A549 (cell line): ENCODE measurements at regions not wholly inside any gene's neighbourhood (a gene's known extent, or its start where the extent isn't known, plus 50 kb on each side); places are given as distances from the start of the nearest gene placed in this dataset.
A peak's percentile ranks its signal among the peaks of the same experiment; 100 is the strongest.

ENCODE experiments used
- ATAC-seq, 2 experiments: fragments of 200-7000 bp in 1 of 2; fragments of >200 bp in 1 of 2; cut with Nextera tagmentation in 1 of 2; cut with Tn5 transposase in 1 of 2; 3 replicates each; pipeline versions ENCODE4 v1.8.0 to v1.9.1; 2018 to 2020; ENCODE audit warnings: mild to moderate bottlenecking in 1 of 2, moderate library complexity in 1 of 2
- CTCF ChIA-PET: fragments of 300-600 bp; sonication (Branson Sonifier 250); formaldehyde crosslinking; extraction: SDS; loops from one replicate; lab custom pipeline; 2021; ENCODE audit warnings: antibody characterized with exemption, inconsistent platforms; lab: Yijun Ruan, JAX
- POLR2A ChIA-PET: fragments of 350-600 bp; formaldehyde crosslinking; extraction: SDS; loops from one replicate; lab custom pipeline; 2021; ENCODE audit warnings: antibody characterized with exemption, inconsistent platforms; lab: Yijun Ruan, JAX
- DNase-seq, 2 experiments: peaks; one replicate each; pipeline versions ENCODE4 v3.0.0 to v3.0.0-alpha.2; 2011 to 2016; ENCODE audit warnings: low read depth in 1 of 2, low spot score in 1 of 2
- FAIRE-seq: peaks from 2 replicates; lab custom pipeline; 2011; peaks lifted over from hg19 to GRCh38; lab: Jason Lieb, UNC
- H3K27ac ChIP-seq, 2 experiments: fragments of >200 bp; sonication (Bioruptor Twin); formaldehyde crosslinking; 3 replicates each; pipeline ENCODE4 v1.5.1; 2016 to 2017
- H3K4me1 ChIP-seq: fragments of >200 bp; sonication (Bioruptor Twin); formaldehyde crosslinking; 3 replicates; pipeline ENCODE4 v1.6.1; 2016
- H3K4me2 ChIP-seq: fragments of >200 bp; sonication (Bioruptor Twin); formaldehyde crosslinking; 3 replicates; pipeline ENCODE4 v1.6.1; 2016
- H3K4me3 ChIP-seq: fragments of >200 bp; sonication (Bioruptor Twin); formaldehyde crosslinking; 3 replicates; pipeline ENCODE4 v1.5.1; 2016
- H3K9me3 ChIP-seq: fragments of >200 bp; sonication (Bioruptor Twin); formaldehyde crosslinking; 3 replicates; pipeline ENCODE4 v1.6.1; 2016
- ATOH8 ChIP-seq: fragments of 250-450 bp; sonication (Bioruptor Pico); IDR thresholded peaks from 2 replicates; pipeline ENCODE4 v1.5.0; 2020; ENCODE audit warnings: low read depth, mild to moderate bottlenecking, moderate library complexity
- BCL3 ChIP-seq: fragments of >200 bp; sonication (Bioruptor Twin); formaldehyde crosslinking; IDR thresholded peaks from 3 replicates; pipeline ENCODE4 v1.6.1; 2016
- CBX2 ChIP-seq: fragments of 200-600 bp; sonication (generic); IDR thresholded peaks from 2 replicates; pipeline ENCODE4 v1.6.1; 2016; ENCODE audit warnings: low read depth, mild to moderate bottlenecking, borderline replicate concordance
- CBX8 ChIP-seq: fragments of 200-600 bp; sonication (generic); IDR thresholded peaks from 2 replicates; pipeline ENCODE4 v1.6.1; 2016
- CEBPB ChIP-seq, 2 experiments: fragments of >200 bp in 1 of 2; sonication (Bioruptor Twin) in 1 of 2; formaldehyde crosslinking in 1 of 2; IDR thresholded peaks; 2 replicates each; pipeline ENCODE4 v1.6.1; 2012 to 2016
- CHD2 ChIP-seq: fragments of 150-350 bp; IDR thresholded peaks from 2 replicates; pipeline ENCODE4 v1.6.1; 2014; ENCODE audit warnings: low read length; ENCODE audit not compliant: partially characterized antibody
- CTCF ChIP-seq: fragments of >200 bp; sonication (Bioruptor Twin); formaldehyde crosslinking; IDR thresholded peaks from 3 replicates; pipeline ENCODE4 v1.5.1; 2016
- EHMT2 ChIP-seq: fragments of 200-600 bp; sonication (generic); IDR thresholded peaks from 2 replicates; pipeline ENCODE4 v1.6.1; 2016; ENCODE audit warnings: antibody characterized with exemption, low read depth, mild to moderate bottlenecking, moderate library complexity
- ELK1 ChIP-seq: fragments of 150-350 bp; IDR thresholded peaks from 2 replicates; pipeline ENCODE4 v1.6.1; 2014; ENCODE audit warnings: low read depth, mild to moderate bottlenecking, low read length
- HDAC2 ChIP-seq: fragments of 200-600 bp; sonication (generic); IDR thresholded peaks from 2 replicates; pipeline ENCODE4 v1.6.1; 2016
- HMGXB4 ChIP-seq: fragments of 250-450 bp; sonication (Bioruptor Pico); IDR thresholded peaks from 2 replicates; pipeline ENCODE4 v1.5.0; 2021; ENCODE audit warnings: mild to moderate bottlenecking, moderate library complexity, borderline replicate concordance
- HOXB13 ChIP-seq: fragments of 250-450 bp; sonication (Bioruptor Pico); IDR thresholded peaks from 2 replicates; pipeline ENCODE4 v1.5.0; 2020; ENCODE audit warnings: low read depth, mild to moderate bottlenecking, moderate library complexity
- HOXB5 ChIP-seq: fragments of 250-450 bp; sonication (Bioruptor Pico); IDR thresholded peaks from 2 replicates; pipeline ENCODE4 v1.5.0; 2020; ENCODE audit warnings: mild to moderate bottlenecking, moderate library complexity
- JUN ChIP-seq, 2 experiments: fragments of >200 bp; sonication (Bioruptor Twin); formaldehyde crosslinking; IDR thresholded peaks; 2 replicates in 1 of 2; 3 replicates in 1 of 2; pipeline ENCODE4 v1.6.1; 2016 to 2017
- KDM1A ChIP-seq: fragments of 200-600 bp; sonication (generic); IDR thresholded peaks from 2 replicates; pipeline ENCODE4 v1.6.1; 2016; ENCODE audit warnings: low read depth, mild to moderate bottlenecking
- KDM5A ChIP-seq: fragments of 200-600 bp; sonication (generic); IDR thresholded peaks from 2 replicates; pipeline ENCODE4 v1.6.1; 2016; ENCODE audit warnings: antibody characterized with exemption, mild to moderate bottlenecking
- MAZ ChIP-seq: fragments of 150-350 bp; IDR thresholded peaks from 2 replicates; pipeline ENCODE4 v1.6.1; 2014; ENCODE audit warnings: antibody characterized with exemption, low read depth, low read length, borderline replicate concordance
- MYC ChIP-seq: IDR thresholded peaks from 2 replicates; pipeline ENCODE4 v1.6.1; 2012; ENCODE audit warnings: mild to moderate bottlenecking, inconsistent platforms, low read length, improper control_type of control experiment, borderline replicate concordance
- NFE2L2 ChIP-seq: fragments of 150-350 bp; conservative IDR thresholded peaks from 2 replicates; pipeline ENCODE4 v1.6.1; 2014; ENCODE audit warnings: low read length
- NR3C1 ChIP-seq: fragments of >200 bp; sonication (Bioruptor Twin); formaldehyde crosslinking; IDR thresholded peaks from 3 replicates; pipeline ENCODE4 v1.6.1; 2017
- RCOR1 ChIP-seq: fragments of 150-350 bp; IDR thresholded peaks from 2 replicates; pipeline ENCODE4 v1.6.1; 2014; ENCODE audit warnings: antibody characterized with exemption, low read length, low read depth
- REST ChIP-seq: fragments of 200-600 bp; sonication (generic); IDR thresholded peaks from 2 replicates; pipeline ENCODE4 v1.6.1; 2016; ENCODE audit warnings: antibody characterized with exemption, mild to moderate bottlenecking, moderate library complexity
- RFX5 ChIP-seq: fragments of 450-650 bp; IDR thresholded peaks from 2 replicates; pipeline ENCODE4 v1.7.1; 2014; ENCODE audit warnings: antibody characterized with exemption, mild to moderate bottlenecking, moderate library complexity
- RNF2 ChIP-seq: fragments of 200-600 bp; sonication (generic); IDR thresholded peaks from 2 replicates; pipeline ENCODE4 v1.6.1; 2016; ENCODE audit warnings: low read depth, mild to moderate bottlenecking, antibody characterized with exemption, moderate library complexity, borderline replicate concordance
- SREBF2 ChIP-seq: fragments of 450-650 bp; IDR thresholded peaks from 2 replicates; pipeline ENCODE4 v1.6.1; 2014; ENCODE audit warnings: mild to moderate bottlenecking, moderate library complexity
- USF2 ChIP-seq: fragments of 450-650 bp; IDR thresholded peaks from 2 replicates; pipeline ENCODE4 v1.6.1; 2014; ENCODE audit warnings: antibody characterized with exemption
- ZC3H11A ChIP-seq: fragments of 450-650 bp; IDR thresholded peaks from 2 replicates; pipeline ENCODE4 v1.6.1; 2014; ENCODE audit warnings: antibody characterized with exemption, mild to moderate bottlenecking
- ZFP36 ChIP-seq: fragments of 450-650 bp; IDR thresholded peaks from 2 replicates; pipeline ENCODE4 v1.6.1; 2014; ENCODE audit warnings: borderline replicate concordance; ENCODE audit not compliant: partially characterized antibody
- WGBS: methylation state at CpG from one replicate; pipeline ENCODE4 v1.1.6; 2017; ENCODE audit errors: missing lambda C conversion rate; 5-methylcytosine and 5-hydroxymethylcytosine counted together

GRCh38 chr2:150166313-150167051 is 321.0 kb downstream of the RND3 start:
- Histone ChIP-seq H3K9me3 (0 out of 3 replicates have a peak, but pooled peaks cover 4% of the 10 kb centered on the region), H3K27ac (peak overlapping the region; percentile 86 to 91), H3K4me1 (peaks cover 47% of the 10 kb centered on the region), H3K4me3 (no peak overlapping the region; the same call in 2 of the 3 replicates), H3K4me2 (peak overlapping the region; percentile 67)
- POLR2A ChIA-PET, result no interaction called here
- CTCF ChIA-PET, result interaction anchor here (1.5 kb wide), 1 partner anchor 9 kb away, joined by 3 read pairs; no protein-coding TSS in a partner anchor
- WGBS, result 8% methylated on average over 6 of the region's 6 CpGs
- DNase-seq (peak; percentile 41 to 97), FAIRE-seq (peak; percentile 87), ATAC-seq (peak; percentile 90 to 95)
- 0 out of 2 replicates have a peak, but pooled peaks have one; percentile 9 for TF ChIP-seq USF2
- peak; percentile 63; the same call in 1 of the 2 replicates for TF ChIP-seq HOXB5 (CRISPR knock-in tag)
- TF ChIP-seq NR3C1, result no peak
- TF ChIP-seq ZFP36, result no peak
- no peak for TF ChIP-seq CTCF
- TF ChIP-seq CBX2, result no peak
- TF ChIP-seq MAZ, result no peak
- TF ChIP-seq KDM5A, result no peak
- peak; percentile 94 to 96; a peak in 4 of 5 replicates for TF ChIP-seq JUN (IDR thresholded peaks at IDR 0.05)
- no peak for TF ChIP-seq KDM1A
- TF ChIP-seq SREBF2, result no peak
- peak; percentile 76; the same call in 1 of the 2 replicates for TF ChIP-seq ATOH8 (CRISPR knock-in tag)
- TF ChIP-seq RFX5, result peak; percentile 15; the same call in 1 of the 2 replicates
- TF ChIP-seq REST, result no peak
- TF ChIP-seq RCOR1, result no peak
- no peak for TF ChIP-seq HOXB13 (CRISPR knock-in tag)
- TF ChIP-seq CHD2, result no peak
- TF ChIP-seq HDAC2, result no peak
- TF ChIP-seq RNF2, result no peak
- TF ChIP-seq ZC3H11A, result no peak
- TF ChIP-seq CBX8, result no peak
- TF ChIP-seq EHMT2, result no peak
- no peak for TF ChIP-seq MYC
- peak in 1 of 2 experiments; percentile 33; a peak in 2 of 4 replicates for TF ChIP-seq CEBPB (IDR thresholded peaks at IDR 0.05)
- peak; percentile 96 for TF ChIP-seq BCL3
- peak; percentile 84 for TF ChIP-seq NFE2L2
- no peak for TF ChIP-seq ELK1
- no peak for TF ChIP-seq HMGXB4 (CRISPR knock-in tag)
